HL-60 (cell line): ENCODE measurements at regions not wholly inside any gene's neighbourhood (a gene's known extent, or its start where the extent isn't known, plus 50 kb on each side); places are given as distances from the start of the nearest gene placed in this dataset.

Source experiments
- DNase-seq, 2 experiments: peaks; one replicate each; pipeline ENCODE4 v3.0.0-alpha.2; 2010 to 2020; ENCODE audit warnings: low read depth in 1 of 2, low spot score in 1 of 2
- H3K27ac ChIP-seq: fragments of 250-450 bp; sonication (Bioruptor Pico); replicated peaks from 2 replicates; pipeline ENCODE4 v1.5.1; 2020; ENCODE audit warnings: mild to moderate bottlenecking, moderate library complexity
- H3K27me3 ChIP-seq: fragments of 250-450 bp; sonication (Bioruptor Pico); 2 replicates; pipeline ENCODE4 v1.5.1; 2021; ENCODE audit warnings: mild to moderate bottlenecking, moderate library complexity; ENCODE audit not compliant: insufficient read depth, poor library complexity, severe bottlenecking
- H3K4me3 ChIP-seq: replicated peaks from 2 replicates; pipeline ENCODE4 v1.5.1; 2011; ENCODE audit warnings: mild to moderate bottlenecking, control low read depth, low read length; ENCODE audit not compliant: insufficient read depth
- GABPA ChIP-seq: IDR thresholded peaks from 2 replicates; pipeline ENCODE4 v1.6.1; 2012; ENCODE audit warnings: low read depth
- POLR2AphosphoS5 ChIP-seq: IDR thresholded peaks from 2 replicates; pipeline ENCODE4 v1.6.1; 2012; ENCODE audit warnings: low read depth
- SPI1 ChIP-seq: IDR thresholded peaks from 2 replicates; pipeline ENCODE4 v1.6.1; 2012; ENCODE audit warnings: low read depth, mild to moderate bottlenecking, borderline replicate concordance
- TF ChIP-seq, protein P1 (sequence below): IDR thresholded peaks from one replicate; pipeline ENCODE4 v1.5.1; 2011; ENCODE audit warnings: low read length, control low read depth, inconsistent platforms; ENCODE audit not compliant: insufficient read depth
- TF ChIP-seq, protein P2 (sequence below): IDR thresholded peaks from 2 replicates; pipeline ENCODE4 v1.6.1; 2012; ENCODE audit warnings: low read depth; ENCODE audit not compliant: insufficient replicate concordance

- TF ChIP-seq, protein P1, sequence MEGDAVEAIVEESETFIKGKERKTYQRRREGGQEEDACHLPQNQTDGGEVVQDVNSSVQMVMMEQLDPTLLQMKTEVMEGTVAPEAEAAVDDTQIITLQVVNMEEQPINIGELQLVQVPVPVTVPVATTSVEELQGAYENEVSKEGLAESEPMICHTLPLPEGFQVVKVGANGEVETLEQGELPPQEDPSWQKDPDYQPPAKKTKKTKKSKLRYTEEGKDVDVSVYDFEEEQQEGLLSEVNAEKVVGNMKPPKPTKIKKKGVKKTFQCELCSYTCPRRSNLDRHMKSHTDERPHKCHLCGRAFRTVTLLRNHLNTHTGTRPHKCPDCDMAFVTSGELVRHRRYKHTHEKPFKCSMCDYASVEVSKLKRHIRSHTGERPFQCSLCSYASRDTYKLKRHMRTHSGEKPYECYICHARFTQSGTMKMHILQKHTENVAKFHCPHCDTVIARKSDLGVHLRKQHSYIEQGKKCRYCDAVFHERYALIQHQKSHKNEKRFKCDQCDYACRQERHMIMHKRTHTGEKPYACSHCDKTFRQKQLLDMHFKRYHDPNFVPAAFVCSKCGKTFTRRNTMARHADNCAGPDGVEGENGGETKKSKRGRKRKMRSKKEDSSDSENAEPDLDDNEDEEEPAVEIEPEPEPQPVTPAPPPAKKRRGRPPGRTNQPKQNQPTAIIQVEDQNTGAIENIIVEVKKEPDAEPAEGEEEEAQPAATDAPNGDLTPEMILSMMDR: no peak
- TF ChIP-seq POLR2AphosphoS5: no peak
- TF ChIP-seq SPI1: no peak
- TF ChIP-seq GABPA: no peak
- TF ChIP-seq, protein P2, sequence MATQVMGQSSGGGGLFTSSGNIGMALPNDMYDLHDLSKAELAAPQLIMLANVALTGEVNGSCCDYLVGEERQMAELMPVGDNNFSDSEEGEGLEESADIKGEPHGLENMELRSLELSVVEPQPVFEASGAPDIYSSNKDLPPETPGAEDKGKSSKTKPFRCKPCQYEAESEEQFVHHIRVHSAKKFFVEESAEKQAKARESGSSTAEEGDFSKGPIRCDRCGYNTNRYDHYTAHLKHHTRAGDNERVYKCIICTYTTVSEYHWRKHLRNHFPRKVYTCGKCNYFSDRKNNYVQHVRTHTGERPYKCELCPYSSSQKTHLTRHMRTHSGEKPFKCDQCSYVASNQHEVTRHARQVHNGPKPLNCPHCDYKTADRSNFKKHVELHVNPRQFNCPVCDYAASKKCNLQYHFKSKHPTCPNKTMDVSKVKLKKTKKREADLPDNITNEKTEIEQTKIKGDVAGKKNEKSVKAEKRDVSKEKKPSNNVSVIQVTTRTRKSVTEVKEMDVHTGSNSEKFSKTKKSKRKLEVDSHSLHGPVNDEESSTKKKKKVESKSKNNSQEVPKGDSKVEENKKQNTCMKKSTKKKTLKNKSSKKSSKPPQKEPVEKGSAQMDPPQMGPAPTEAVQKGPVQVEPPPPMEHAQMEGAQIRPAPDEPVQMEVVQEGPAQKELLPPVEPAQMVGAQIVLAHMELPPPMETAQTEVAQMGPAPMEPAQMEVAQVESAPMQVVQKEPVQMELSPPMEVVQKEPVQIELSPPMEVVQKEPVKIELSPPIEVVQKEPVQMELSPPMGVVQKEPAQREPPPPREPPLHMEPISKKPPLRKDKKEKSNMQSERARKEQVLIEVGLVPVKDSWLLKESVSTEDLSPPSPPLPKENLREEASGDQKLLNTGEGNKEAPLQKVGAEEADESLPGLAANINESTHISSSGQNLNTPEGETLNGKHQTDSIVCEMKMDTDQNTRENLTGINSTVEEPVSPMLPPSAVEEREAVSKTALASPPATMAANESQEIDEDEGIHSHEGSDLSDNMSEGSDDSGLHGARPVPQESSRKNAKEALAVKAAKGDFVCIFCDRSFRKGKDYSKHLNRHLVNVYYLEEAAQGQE: no peak
- no peak overlapping the region for H3K4me3 ChIP-seq
- H3K27ac ChIP-seq: no peak overlapping the region
- H3K27me3 ChIP-seq: no peaks in the 10 kb centered on the region
- no peak for DNase-seq
Observed at GRCh38 chr4:14883166-14883565, 119.1 kb upstream of the CPEB2 start.

DNA sequence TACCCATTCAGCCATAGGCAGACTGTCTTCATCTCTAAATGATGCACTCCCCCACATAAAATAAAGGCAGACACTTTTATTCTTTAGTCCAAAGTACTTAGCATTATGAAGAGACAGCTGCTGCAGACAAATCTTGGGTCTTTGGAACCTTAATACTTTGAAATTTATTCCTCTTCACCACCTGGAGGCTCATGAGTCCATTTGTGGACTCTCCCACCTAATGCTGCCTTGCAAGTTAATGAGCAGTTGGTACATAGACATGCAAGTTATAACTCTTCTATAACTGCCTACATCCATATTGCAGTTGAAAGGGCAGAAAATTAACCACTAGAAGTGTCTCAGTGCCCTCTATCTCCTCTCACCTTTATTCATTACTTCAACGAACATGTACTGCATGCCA lies 118.6 kb upstream of the CPEB2 start:
- TF ChIP-seq, protein P1: no peak
- TF ChIP-seq SPI1 (no peak), POLR2AphosphoS5 (no peak), GABPA (no peak)
- TF ChIP-seq, protein P2: no peak
- H3K4me3 ChIP-seq: no peak overlapping the region
- no peaks in the 10 kb centered on the region for H3K27me3 ChIP-seq
- DNase-seq: no peak
- no peak overlapping the region for H3K27ac ChIP-seq

DNA sequence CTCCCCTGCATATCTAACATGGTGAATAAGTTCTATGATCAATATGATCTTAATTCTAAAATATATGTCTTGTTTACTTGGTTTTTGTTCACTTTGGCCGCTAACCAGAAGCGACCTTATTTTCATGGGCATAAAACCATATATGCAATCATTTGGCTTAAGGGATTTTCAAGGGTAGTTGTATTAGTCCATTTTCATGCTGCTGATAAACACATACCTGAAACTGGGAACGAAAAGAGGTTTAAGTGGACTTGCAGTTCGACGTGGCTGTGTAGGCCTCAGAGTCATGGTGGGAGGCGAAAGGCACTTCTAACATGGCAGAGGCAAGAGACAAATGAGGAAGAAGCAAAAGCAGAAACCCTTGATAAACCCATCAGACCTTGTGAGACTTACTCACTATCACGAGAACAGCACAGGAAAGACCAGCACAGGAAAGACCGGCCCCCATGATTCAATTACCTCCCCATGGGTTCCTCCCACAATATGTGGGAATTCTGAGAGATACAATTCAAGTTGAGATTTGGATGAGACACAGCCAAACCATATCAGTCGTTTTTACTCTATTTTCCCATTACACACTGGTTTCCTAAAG lies 114.3 kb upstream of the CPEB2 start:
- Histone ChIP-seq H3K4me3 (no peak overlapping the region), H3K27ac (no peak overlapping the region), H3K27me3 (no peaks in the 10 kb centered on the region)
- no peak for DNase-seq
- TF ChIP-seq SPI1 (no peak), GABPA (no peak)
- TF ChIP-seq, protein P2: no peak
- TF ChIP-seq, protein P1: no peak
